Gastroesophageal sphincter (tissue), 4 donors: ENCODE measurements at regions not wholly inside any gene's neighbourhood (a gene's known extent, or its start where the extent isn't known, plus 50 kb on each side); places are given as distances from the start of the nearest gene placed in this dataset.

Source experiments
- ATAC-seq: fragments of 150-250 bp; one replicate; pipeline ENCODE4 v1.9.1; 2016; ENCODE audit warnings: mild to moderate bottlenecking, moderate library complexity
- H3K27ac ChIP-seq, 4 donors: fragments of 200-600 bp; sonication (generic) in 3 of 4; 1 replicate in 3 of 4; 2 replicates in 1 of 4; pipeline ENCODE4 v1.5.1; 2016 to 2019
- H3K27me3 ChIP-seq: fragments of 200-600 bp; sonication (generic); one replicate; pipeline ENCODE4 v1.5.1; 2019
- H3K36me3 ChIP-seq, 2 donors: fragments of 200-600 bp; sonication (generic); one replicate each; pipeline ENCODE4 v1.5.1; 2019; ENCODE audit warnings: control low read depth in 1 of 2
- H3K4me1 ChIP-seq, 3 donors: fragments of 200-600 bp; sonication (generic); 1 replicate in 2 of 3; 2 replicates in 1 of 3; pipeline ENCODE4 v1.5.1; 2016 to 2019; ENCODE audit warnings: control low read depth in 2 of 3
- H3K4me3 ChIP-seq, 2 donors: fragments of 200-600 bp; sonication (generic); one replicate each; pipeline ENCODE4 v1.5.1; 2019; ENCODE audit warnings: mild to moderate bottlenecking in 1 of 2, moderate library complexity in 1 of 2
- H3K9me3 ChIP-seq, 3 donors: fragments of 200-600 bp; sonication (generic); one replicate each; pipeline ENCODE4 v1.5.1; 2017 to 2019; ENCODE audit warnings: control low read depth in 2 of 3
- EP300 ChIP-seq: sonication (generic); formaldehyde crosslinking; IDR thresholded peaks from one replicate; pipeline ENCODE4 v1.6.1; 2017; ENCODE audit warnings: antibody characterized with exemption, mild to moderate bottlenecking
- POLR2A ChIP-seq, 2 donors: fragments of 450-650 bp; IDR thresholded peaks; one replicate each; pipeline ENCODE4 v1.6.1; 2017; ENCODE audit warnings: antibody characterized with exemption in 2 of 2, mild to moderate bottlenecking in 2 of 2, moderate library complexity in 1 of 2
- POLR2AphosphoS5 ChIP-seq: sonication (generic); formaldehyde crosslinking; IDR thresholded peaks from one replicate; pipeline ENCODE4 v1.6.1; 2017; ENCODE audit warnings: antibody characterized with exemption
- WGBS, 2 donors: methylation state at CpG; one replicate each; pipeline ENCODE4 v1.1.5; 2018; ENCODE audit warnings: low coverage in 1 of 2; 5-methylcytosine and 5-hydroxymethylcytosine counted together
- TF ChIP-seq, protein P1 (sequence below), 4 experiments: fragments of 200-600 bp in 2 of 4; fragments of 450-650 bp in 2 of 4; sonication (generic) in 1 of 4; IDR thresholded peaks; one replicate each; pipeline ENCODE4 v1.5.1; 2017 to 2019; ENCODE audit warnings: antibody characterized with exemption in 4 of 4, mild to moderate bottlenecking in 2 of 4, moderate library complexity in 2 of 4

DNA sequence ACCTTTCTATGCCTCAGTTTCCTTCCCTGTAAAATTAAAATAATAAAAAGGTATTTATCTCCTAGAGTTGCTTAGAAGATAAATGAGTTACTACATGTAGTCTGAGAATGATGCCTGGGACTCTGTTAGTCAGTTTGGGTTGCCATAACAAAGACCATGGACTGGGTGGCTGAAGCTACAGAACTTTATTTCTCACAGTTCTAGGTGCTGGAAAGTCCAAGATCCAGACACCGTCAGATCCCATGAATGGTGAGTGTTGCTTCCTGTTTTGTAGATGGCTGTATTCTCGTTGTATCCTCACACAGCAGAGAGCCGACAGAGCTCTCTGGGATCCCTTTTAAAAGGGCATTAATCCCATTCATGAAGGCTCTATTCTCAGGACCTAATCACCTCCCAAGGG lies 64.0 kb upstream of the LTA4H start:
- no peak for TF ChIP-seq EP300
- TF ChIP-seq POLR2A (IDR thresholded peaks at IDR 0.05): no peak
- TF ChIP-seq POLR2AphosphoS5: no peak
- TF ChIP-seq, protein P1, sequence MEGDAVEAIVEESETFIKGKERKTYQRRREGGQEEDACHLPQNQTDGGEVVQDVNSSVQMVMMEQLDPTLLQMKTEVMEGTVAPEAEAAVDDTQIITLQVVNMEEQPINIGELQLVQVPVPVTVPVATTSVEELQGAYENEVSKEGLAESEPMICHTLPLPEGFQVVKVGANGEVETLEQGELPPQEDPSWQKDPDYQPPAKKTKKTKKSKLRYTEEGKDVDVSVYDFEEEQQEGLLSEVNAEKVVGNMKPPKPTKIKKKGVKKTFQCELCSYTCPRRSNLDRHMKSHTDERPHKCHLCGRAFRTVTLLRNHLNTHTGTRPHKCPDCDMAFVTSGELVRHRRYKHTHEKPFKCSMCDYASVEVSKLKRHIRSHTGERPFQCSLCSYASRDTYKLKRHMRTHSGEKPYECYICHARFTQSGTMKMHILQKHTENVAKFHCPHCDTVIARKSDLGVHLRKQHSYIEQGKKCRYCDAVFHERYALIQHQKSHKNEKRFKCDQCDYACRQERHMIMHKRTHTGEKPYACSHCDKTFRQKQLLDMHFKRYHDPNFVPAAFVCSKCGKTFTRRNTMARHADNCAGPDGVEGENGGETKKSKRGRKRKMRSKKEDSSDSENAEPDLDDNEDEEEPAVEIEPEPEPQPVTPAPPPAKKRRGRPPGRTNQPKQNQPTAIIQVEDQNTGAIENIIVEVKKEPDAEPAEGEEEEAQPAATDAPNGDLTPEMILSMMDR (IDR thresholded peaks at IDR 0.05): no peak
- Histone ChIP-seq H3K4me1 (no peaks in the 10 kb centered on the region), H3K36me3 (no peaks in the 10 kb centered on the region), H3K9me3 (no peaks in the 10 kb centered on the region), H3K27ac (no peak overlapping the region), H3K27me3 (no peaks in the 10 kb centered on the region), H3K4me3 (no peak overlapping the region)
- no peak for ATAC-seq
- WGBS, 2 donors: 53 to 56% methylated on average over 3 of the region's 3 CpGs

DNA sequence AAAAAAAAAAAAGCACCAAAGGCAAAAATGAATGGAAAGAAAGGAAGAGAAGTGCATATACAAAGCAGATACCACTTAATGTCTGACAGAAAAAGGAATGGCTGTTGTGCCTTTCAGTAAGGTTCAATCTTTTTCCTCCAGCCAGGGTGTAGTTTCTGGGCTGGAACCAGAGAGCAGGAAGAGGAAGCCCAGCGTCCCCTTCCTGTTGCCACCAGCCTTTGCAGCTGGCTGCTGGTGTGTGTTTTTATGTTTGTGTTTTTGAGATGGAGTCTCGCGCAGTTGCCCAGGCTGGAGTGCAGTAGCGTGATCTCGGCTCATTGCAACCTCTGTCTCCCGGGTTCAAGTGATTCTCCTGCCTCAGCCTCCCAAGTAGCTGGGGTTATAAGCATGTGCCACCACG lies 64.6 kb upstream of the LTA4H start:
- Histone ChIP-seq H3K4me3 (no peak overlapping the region), H3K27ac (no peak overlapping the region), H3K27me3 (no peaks in the 10 kb centered on the region), H3K36me3 (no peaks in the 10 kb centered on the region), H3K4me1 (no peaks in the 10 kb centered on the region), H3K9me3 (no peaks in the 10 kb centered on the region)
- TF ChIP-seq, protein P1 (IDR thresholded peaks at IDR 0.05): no peak
- TF ChIP-seq POLR2A (IDR thresholded peaks at IDR 0.05) (no peak), POLR2AphosphoS5 (no peak), EP300 (no peak)
- WGBS, 2 donors: 72 to 84% methylated on average over 5 to 7 of the region's 7 CpGs
- no peak for ATAC-seq

DNA sequence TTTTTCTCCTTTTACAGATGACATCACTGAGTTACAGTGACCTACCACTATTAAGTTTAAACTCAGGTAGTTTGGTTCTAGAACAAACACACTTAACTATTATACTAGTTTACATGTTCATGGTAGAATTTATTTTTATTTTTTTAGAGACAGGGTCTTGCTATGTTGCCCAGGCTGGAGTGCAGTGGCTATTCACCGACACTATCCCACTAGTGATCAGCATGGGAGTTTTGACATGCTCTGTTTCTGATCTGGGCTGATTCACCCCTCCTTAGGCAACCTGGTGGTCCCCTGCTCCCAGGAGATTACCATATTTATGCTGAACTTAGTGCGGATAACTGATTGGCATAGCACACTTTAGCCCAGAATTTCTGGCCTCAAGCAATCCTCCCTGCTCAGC lies 66.4 kb upstream of the LTA4H start:
- Histone ChIP-seq H3K27me3 (no peaks in the 10 kb centered on the region), H3K4me3 (no peak overlapping the region), H3K36me3 (no peaks in the 10 kb centered on the region), H3K4me1 (no peaks in the 10 kb centered on the region), H3K9me3 (no peaks in the 10 kb centered on the region), H3K27ac (no peak overlapping the region)
- TF ChIP-seq EP300 (no peak), POLR2AphosphoS5 (no peak), POLR2A (IDR thresholded peaks at IDR 0.05) (no peak)
- TF ChIP-seq, protein P1 (IDR thresholded peaks at IDR 0.05): no peak
- ATAC-seq: no peak
- 83% methylated on average over 1 of the region's 2 CpGs; no CpG with 5 or more reads in 1 of the 2 donors for WGBS, 2 donors

DNA sequence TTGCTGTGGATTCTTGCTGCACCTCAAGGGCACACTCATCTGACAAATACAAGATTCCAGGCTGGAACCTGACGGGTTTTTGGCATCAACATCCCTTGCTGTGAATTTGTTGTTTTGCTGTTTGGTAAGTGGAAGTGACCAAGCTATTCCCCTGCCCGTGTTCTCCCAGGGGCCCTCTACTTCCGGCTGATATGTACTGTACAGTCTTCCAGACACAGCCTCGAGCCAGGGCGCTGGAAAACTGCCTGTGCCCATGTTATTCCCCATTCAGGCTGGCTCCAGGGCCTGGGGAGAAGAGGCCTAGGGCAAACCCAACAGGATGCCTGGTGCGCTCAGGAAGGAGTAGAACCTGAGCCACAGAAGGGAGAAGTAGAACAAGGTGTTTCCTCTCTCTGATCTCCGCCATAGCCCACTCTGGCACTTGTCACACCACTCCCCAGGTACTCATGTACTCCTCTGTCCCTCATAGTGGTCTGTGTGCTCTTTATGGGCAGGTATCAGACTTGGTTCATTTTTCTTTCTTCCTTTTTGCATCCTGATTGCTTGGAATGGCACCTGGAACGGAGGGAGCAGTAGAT lies 67.8 kb upstream of the LTA4H start:
- H3K4me1 ChIP-seq: no peaks in the 10 kb centered on the region
- H3K27ac ChIP-seq: no peak overlapping the region
- peak; percentile 20 for ATAC-seq
- TF ChIP-seq EP300 (no peak), POLR2A (IDR thresholded peaks at IDR 0.05) (no peak), POLR2AphosphoS5 (no peak)
- TF ChIP-seq, protein P1 (IDR thresholded peaks at IDR 0.05): no peak
- no peak overlapping the region for H3K4me3 ChIP-seq
- no peaks in the 10 kb centered on the region for H3K9me3 ChIP-seq
- no peaks in the 10 kb centered on the region for H3K36me3 ChIP-seq
- 63 to 72% methylated on average over 2 to 4 of the region's 8 CpGs for WGBS, 2 donors
- no peaks in the 10 kb centered on the region for H3K27me3 ChIP-seq

DNA sequence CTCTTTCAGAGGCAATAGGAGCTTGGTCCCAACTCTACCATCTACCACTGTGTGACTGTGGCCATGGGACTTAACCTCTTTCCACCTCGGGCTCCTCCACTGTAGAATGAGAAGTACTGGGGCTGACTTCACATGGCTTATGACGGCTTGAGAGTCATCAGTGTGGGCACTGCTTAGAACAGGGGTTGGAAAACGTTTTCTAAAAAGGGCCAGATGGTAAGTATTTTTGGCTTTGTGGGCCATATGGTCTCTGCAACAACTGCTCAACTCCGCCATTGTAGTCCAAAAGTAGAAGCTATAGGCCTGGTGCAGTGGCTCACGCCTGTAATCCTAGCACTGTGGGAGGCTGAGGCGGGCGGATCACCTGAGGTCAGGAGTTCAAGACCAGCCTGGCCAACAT lies 69.2 kb upstream of the LTA4H start:
- no peaks in the 10 kb centered on the region for H3K27me3 ChIP-seq
- TF ChIP-seq POLR2A (IDR thresholded peaks at IDR 0.05) (no peak), POLR2AphosphoS5 (no peak), EP300 (no peak)
- TF ChIP-seq, protein P1 (IDR thresholded peaks at IDR 0.05): no peak
- no peak for ATAC-seq
- H3K27ac ChIP-seq: no peak overlapping the region
- H3K4me1 ChIP-seq: no peaks in the 10 kb centered on the region
- H3K36me3 ChIP-seq: no peaks in the 10 kb centered on the region
- no peak overlapping the region for H3K4me3 ChIP-seq
- H3K9me3 ChIP-seq: no peaks in the 10 kb centered on the region
- 88% methylated on average over 5 of the region's 7 CpGs; no CpG with 5 or more reads in 1 of the 2 donors for WGBS, 2 donors
